HEK293T (cell line): ENCODE measurements at regions not wholly inside any gene's neighbourhood (a gene's known extent, or its start where the extent isn't known, plus 50 kb on each side); places are given as distances from the start of the nearest gene placed in this dataset.

Experiments
- FOXA1 ChIP-seq: fragments of 450-650 bp; IDR thresholded peaks from 2 replicates; pipeline ENCODE4 v1.6.1; 2016; ENCODE audit warnings: mild to moderate bottlenecking
- FOXM1 ChIP-seq: fragments of 450-650 bp; IDR thresholded peaks from 2 replicates; pipeline ENCODE4 v1.6.1; 2017; ENCODE audit warnings: mild to moderate bottlenecking, borderline replicate concordance
- HDGF ChIP-seq: fragments of 450-650 bp; IDR thresholded peaks from 2 replicates; pipeline ENCODE4 v1.6.1; 2017; ENCODE audit warnings: antibody characterized with exemption, borderline replicate concordance
- L3MBTL2 ChIP-seq: fragments of 450-650 bp; conservative IDR thresholded peaks from 2 replicates; pipeline ENCODE4 v1.6.1; 2016; ENCODE audit warnings: mild to moderate bottlenecking
- NFRKB ChIP-seq: fragments of 450-650 bp; IDR thresholded peaks from 2 replicates; pipeline ENCODE4 v1.6.1; 2016; ENCODE audit warnings: mild to moderate bottlenecking, moderate library complexity
- SUZ12 ChIP-seq: fragments of 450-650 bp; IDR thresholded peaks from 2 replicates; pipeline ENCODE4 v1.6.1; 2016; ENCODE audit warnings: mild to moderate bottlenecking
- TF ChIP-seq, protein P1 (sequence below): fragments of 450-650 bp; IDR thresholded peaks from 2 replicates; pipeline ENCODE4 v1.6.1; 2016

DNA sequence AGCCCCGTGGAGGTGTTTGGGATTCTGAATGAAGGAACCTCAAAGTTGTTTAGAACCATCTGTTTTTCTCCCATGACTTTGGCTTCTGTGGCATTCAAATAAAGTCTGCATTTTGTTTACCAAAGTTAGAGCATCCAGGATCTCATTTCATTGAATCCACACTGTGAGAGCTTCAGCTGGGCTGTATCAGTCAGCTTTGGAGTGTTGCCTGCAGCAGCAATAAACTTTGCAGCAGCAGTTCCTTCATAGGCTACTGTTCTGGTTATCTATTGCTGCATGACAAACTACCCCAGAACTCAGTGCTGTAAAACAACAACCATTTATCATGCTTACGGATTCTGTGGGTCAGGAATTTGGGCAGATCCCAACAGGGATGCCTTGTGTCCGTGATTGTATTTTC, 1575.2 kb upstream of the LRRTM3 start:
- TF ChIP-seq FOXM1 = no peak
- no peak for TF ChIP-seq L3MBTL2
- no peak for TF ChIP-seq HDGF
- TF ChIP-seq NFRKB = no peak
- TF ChIP-seq FOXA1 = no peak
- TF ChIP-seq, protein P1, sequence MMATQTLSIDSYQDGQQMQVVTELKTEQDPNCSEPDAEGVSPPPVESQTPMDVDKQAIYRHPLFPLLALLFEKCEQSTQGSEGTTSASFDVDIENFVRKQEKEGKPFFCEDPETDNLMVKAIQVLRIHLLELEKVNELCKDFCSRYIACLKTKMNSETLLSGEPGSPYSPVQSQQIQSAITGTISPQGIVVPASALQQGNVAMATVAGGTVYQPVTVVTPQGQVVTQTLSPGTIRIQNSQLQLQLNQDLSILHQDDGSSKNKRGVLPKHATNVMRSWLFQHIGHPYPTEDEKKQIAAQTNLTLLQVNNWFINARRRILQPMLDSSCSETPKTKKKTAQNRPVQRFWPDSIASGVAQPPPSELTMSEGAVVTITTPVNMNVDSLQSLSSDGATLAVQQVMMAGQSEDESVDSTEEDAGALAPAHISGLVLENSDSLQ = no peak
- TF ChIP-seq SUZ12 = no peak
